SK-N-SH (cell line): ENCODE measurements at regions not wholly inside any gene's neighbourhood (a gene's known extent, or its start where the extent isn't known, plus 50 kb on each side); places are given as distances from the start of the nearest gene placed in this dataset.

Source experiments
- CTCF ChIA-PET: fragments of 300-600, 350-600 bp; formaldehyde crosslinking; extraction: SDS; loops from one replicate; lab custom pipeline; 2021; lab: Yijun Ruan, JAX
- POLR2A ChIA-PET: fragments of 350-600 bp; sonication (Branson Sonifier 250); formaldehyde crosslinking; extraction: SDS; loops from one replicate; lab custom pipeline; 2020; ENCODE audit warnings: antibody characterized with exemption, inconsistent platforms; lab: Yijun Ruan, JAX
- DNase-seq: peaks from one replicate; pipeline ENCODE4 v3.0.0; 2012
- H2AFZ ChIP-seq: fragments of 200-600 bp; sonication (generic); 2 replicates; pipeline ENCODE4 v1.8.1; 2016; ENCODE audit warnings: antibody characterized with exemption, mild to moderate bottlenecking, low read depth
- H3F3A ChIP-seq: fragments of 200-600 bp; sonication (generic); replicated peaks from 2 replicates; pipeline ENCODE3; 2016; ENCODE audit warnings: antibody characterized with exemption, mild to moderate bottlenecking; ENCODE audit not compliant: insufficient read depth
- H3K27ac ChIP-seq, 2 experiments: fragments of 200-500 bp in 1 of 2; fragments of 200-600 bp in 1 of 2; sonication (Bioruptor generic) in 1 of 2; sonication (generic), shearing (Covaris generic) in 1 of 2; 2 replicates each; pipeline versions ENCODE4 v1.5.1 to v1.6.1; 2014 to 2016; ENCODE audit warnings: low read depth in 2 of 2, inconsistent platforms in 1 of 2, low read length in 1 of 2, mild to moderate bottlenecking in 1 of 2, mixed read lengths in 1 of 2
- H3K27me3 ChIP-seq: fragments of 200-600 bp; sonication (generic), shearing (Covaris generic); 2 replicates; pipeline ENCODE4 v1.6.1; 2016; ENCODE audit warnings: mixed run types; ENCODE audit not compliant: insufficient read depth
- H3K36me3 ChIP-seq, 2 experiments: fragments of 200-500 bp in 1 of 2; fragments of 200-600 bp in 1 of 2; sonication (Bioruptor generic) in 1 of 2; sonication (generic) in 1 of 2; replicated peaks in 1 of 2; 2 replicates each; pipeline versions ENCODE3 to v1.5.1; 2014 to 2016; ENCODE audit warnings: low read length in 1 of 2, mild to moderate bottlenecking in 1 of 2; ENCODE audit not compliant: insufficient read depth in 2 of 2, control insufficient read depth in 1 of 2
- H3K4me1 ChIP-seq, 2 experiments: fragments of 200-500 bp in 1 of 2; fragments of 200-600 bp in 1 of 2; sonication (Bioruptor generic) in 1 of 2; sonication (generic), shearing (Covaris generic) in 1 of 2; 2 replicates each; pipeline versions ENCODE4 v1.5.1 to v1.6.1; 2014 to 2016; ENCODE audit warnings: low read depth in 1 of 2, low read length in 1 of 2, mixed run types in 1 of 2; ENCODE audit not compliant: insufficient read depth in 2 of 2, control insufficient read depth in 1 of 2
- H3K4me2 ChIP-seq: fragments of 200-600 bp; sonication (generic), shearing (Covaris generic); 2 replicates; pipeline ENCODE4 v1.6.1; 2017; ENCODE audit warnings: mixed run types
- H3K4me3 ChIP-seq, 2 experiments: fragments of 200-500 bp in 1 of 2; fragments of 200-600 bp in 1 of 2; sonication (Bioruptor generic) in 1 of 2; sonication (generic), shearing (Covaris generic) in 1 of 2; 2 replicates each; pipeline versions ENCODE4 v1.5.1 to v1.8.1; 2014 to 2016; ENCODE audit warnings: low read depth in 2 of 2, inconsistent platforms in 1 of 2, low read length in 1 of 2, mild to moderate bottlenecking in 1 of 2, mixed read lengths in 1 of 2, moderate library complexity in 1 of 2
- H3K79me2 ChIP-seq: fragments of 200-600 bp; sonication (generic); 2 replicates; pipeline ENCODE4 v1.8.1; 2017; ENCODE audit warnings: mild to moderate bottlenecking; ENCODE audit not compliant: insufficient read depth
- H3K9ac ChIP-seq: fragments of 200-600 bp; sonication (generic); 2 replicates; pipeline ENCODE4 v1.6.1; 2017; ENCODE audit warnings: mixed run types
- H3K9me2 ChIP-seq: fragments of 200-600 bp; sonication (generic); 2 replicates; pipeline ENCODE4 v1.6.1; 2017; ENCODE audit warnings: mixed run types
- H3K9me3 ChIP-seq: fragments of 200-600 bp; sonication (generic); 2 replicates; pipeline ENCODE4 v1.6.1; 2017; ENCODE audit warnings: mixed run types, mild to moderate bottlenecking, moderate library complexity
- H4K20me1 ChIP-seq: fragments of 200-600 bp; sonication (generic); 2 replicates; pipeline ENCODE4 v1.6.1; 2017; ENCODE audit warnings: mild to moderate bottlenecking, mixed run types; ENCODE audit not compliant: insufficient read depth
- CHD2 ChIP-seq: fragments of 150-350 bp; IDR thresholded peaks from 2 replicates; pipeline ENCODE4 v1.6.1; 2018; ENCODE audit warnings: low read length; ENCODE audit not compliant: partially characterized antibody
- CTCF ChIP-seq: fragments of 200-600 bp; sonication (generic); IDR thresholded peaks from 2 replicates; pipeline ENCODE4 v1.6.1; 2017; ENCODE audit warnings: antibody characterized with exemption, mild to moderate bottlenecking, moderate library complexity
- ELF1 ChIP-seq: IDR thresholded peaks from 2 replicates; pipeline ENCODE4 v1.4.0; 2012
- EP300 ChIP-seq, 2 experiments: IDR thresholded peaks; 2 replicates each; pipeline versions ENCODE4 v1.4.0 to v1.6.1; 2012; ENCODE audit warnings: borderline replicate concordance in 1 of 2, low read depth in 1 of 2, low read length in 1 of 2
- FOXJ3 ChIP-seq: sonication (generic); formaldehyde crosslinking; IDR thresholded peaks from 2 replicates; pipeline ENCODE4 v1.5.1; 2020; ENCODE audit warnings: mild to moderate bottlenecking, missing genetic modification reagents
- GABPA ChIP-seq: IDR thresholded peaks from 2 replicates; pipeline ENCODE4 v1.4.0; 2012; ENCODE audit warnings: low read depth, mild to moderate bottlenecking
- JUND ChIP-seq: IDR thresholded peaks from 2 replicates; pipeline ENCODE4 v1.4.0; 2012
- MAX ChIP-seq: IDR thresholded peaks from 2 replicates; pipeline ENCODE4 v1.4.0; 2012; ENCODE audit warnings: low read depth
- MEF2A ChIP-seq: IDR thresholded peaks from 2 replicates; pipeline ENCODE4 v1.4.0; 2012; ENCODE audit warnings: low read depth, borderline replicate concordance
- PBX3 ChIP-seq: IDR thresholded peaks from 2 replicates; pipeline ENCODE4; 2012
- POLR2AphosphoS5 ChIP-seq: IDR thresholded peaks from 2 replicates; pipeline ENCODE4 v1.6.1; 2012; ENCODE audit warnings: low read depth, low read length
- RAD21 ChIP-seq: IDR thresholded peaks from 2 replicates; pipeline ENCODE4 v1.6.1; 2012; ENCODE audit warnings: mild to moderate bottlenecking, low read length
- RFX5 ChIP-seq: IDR thresholded peaks from 2 replicates; pipeline ENCODE4 v1.6.1; 2012; ENCODE audit warnings: mild to moderate bottlenecking, improper control_type of control experiment, low read length
- RXRA ChIP-seq: IDR thresholded peaks from 2 replicates; pipeline ENCODE4 v1.4.0; 2012; ENCODE audit warnings: low read depth, mild to moderate bottlenecking, borderline replicate concordance
- SMC3 ChIP-seq: IDR thresholded peaks from 2 replicates; pipeline ENCODE4 v1.6.1; 2012; ENCODE audit warnings: low read depth, low read length, improper control_type of control experiment
- TAF1 ChIP-seq: IDR thresholded peaks from 2 replicates; pipeline ENCODE4 v1.6.1; 2012; ENCODE audit warnings: low read depth, mild to moderate bottlenecking, low read length, moderate library complexity, borderline replicate concordance
- USF1 ChIP-seq: IDR thresholded peaks from 2 replicates; pipeline ENCODE4 v1.4.0; 2012; ENCODE audit warnings: low read depth, borderline replicate concordance
- USF2 ChIP-seq: fragments of 150-350 bp; IDR thresholded peaks from 2 replicates; pipeline ENCODE4 v1.6.1; 2017; ENCODE audit warnings: antibody characterized with exemption, low read length, low read depth, borderline replicate concordance
- YY1 ChIP-seq: IDR thresholded peaks from 2 replicates; pipeline ENCODE4 v1.4.0; 2012; ENCODE audit warnings: low read depth, mild to moderate bottlenecking
- WGBS: methylation state at CpG from one replicate; pipeline ENCODE4 v1.1.6; 2017; ENCODE audit warnings: low lambda C conversion rate; 5-methylcytosine and 5-hydroxymethylcytosine counted together

- 0 out of 2 replicates have a peak, but pooled peaks cover 2% of the 10 kb centered on the region for H3K9me3 ChIP-seq
- no peak overlapping the region for H2AFZ ChIP-seq
- no peaks in the 10 kb centered on the region for H3F3A ChIP-seq
- TF ChIP-seq MAX: no peak
- TF ChIP-seq SMC3: no peak
- no peak for TF ChIP-seq JUND
- TF ChIP-seq MEF2A: no peak
- no peak for TF ChIP-seq USF1
- no peak for TF ChIP-seq FOXJ3 (CRISPR knock-in tag)
- no peak for TF ChIP-seq YY1
- no peak for TF ChIP-seq USF2
- TF ChIP-seq, all 33 proteins: peak for 0
- 51% methylated on average over 4 of the region's 4 CpGs for WGBS
- H3K36me3 ChIP-seq: no peaks in the 10 kb centered on the region
- H3K4me2 ChIP-seq: no peak overlapping the region
- H3K4me1 ChIP-seq: no peaks in the 10 kb centered on the region
- CTCF ChIA-PET: interaction anchor here (0.6 kb wide), 1 partner anchor 28 kb away, joined by 3 read pairs; no protein-coding TSS in a partner anchor
- no peaks in the 10 kb centered on the region for H3K9me2 ChIP-seq
- no peak for DNase-seq
- H4K20me1 ChIP-seq: no peaks in the 10 kb centered on the region
- H3K27ac ChIP-seq: no peak overlapping the region
- H3K79me2 ChIP-seq: no peaks in the 10 kb centered on the region
- POLR2A ChIA-PET: no interaction called here
- no peak overlapping the region for H3K4me3 ChIP-seq
- no peaks in the 10 kb centered on the region for H3K27me3 ChIP-seq
- no peak overlapping the region for H3K9ac ChIP-seq
These were observed 267.5 kb downstream of the TMEM121 start for GRCh38 chr14:105793836-105794235.

GRCh38 chr14:105797546-105797945 is 271.2 kb downstream of the TMEM121 start:
- TF ChIP-seq ELF1: no peak
- TF ChIP-seq GABPA: no peak
- no peak for TF ChIP-seq TAF1
- no peak for TF ChIP-seq RFX5
- TF ChIP-seq PBX3: no peak
- TF ChIP-seq CHD2: no peak
- TF ChIP-seq EP300 (IDR thresholded peaks at IDR 0.05; ENCODE audit: borderline replicate concordance in 1 of 2, low read depth in 1 of 2, low read length in 1 of 2): no peak
- TF ChIP-seq RAD21: no peak
- TF ChIP-seq RXRA: no peak
- no peak for TF ChIP-seq YY1
- TF ChIP-seq MAX: no peak
- no peak for TF ChIP-seq CTCF
- TF ChIP-seq POLR2AphosphoS5: no peak
- no peaks in the 10 kb centered on the region for H3K79me2 ChIP-seq
- WGBS: 7% methylated on average over 1 of the region's 1 CpG
- H2AFZ ChIP-seq: no peak overlapping the region
- H3K36me3 ChIP-seq: no peaks in the 10 kb centered on the region
- H3K27ac ChIP-seq: no peak overlapping the region
- no peaks in the 10 kb centered on the region for H3K27me3 ChIP-seq
- H3K4me2 ChIP-seq: no peak overlapping the region
- H3K9me3 ChIP-seq: 0 out of 2 replicates have a peak, but pooled peaks cover 3% of the 10 kb centered on the region
- no peak overlapping the region for H3K4me3 ChIP-seq
- H3K4me1 ChIP-seq: no peaks in the 10 kb centered on the region
- H4K20me1 ChIP-seq: no peaks in the 10 kb centered on the region
- H3K9me2 ChIP-seq: no peaks in the 10 kb centered on the region
- no peak overlapping the region for H3K9ac ChIP-seq
- no peaks in the 10 kb centered on the region for H3F3A ChIP-seq
- POLR2A ChIA-PET: no interaction called here
- no peak for DNase-seq
- CTCF ChIA-PET: interaction anchor here (1.2 kb wide), 1 partner anchor 22 kb away, joined by 3 read pairs; no protein-coding TSS in a partner anchor
